Astrocyte (in vitro differentiated cells and primary cell): ENCODE measurements at regions not wholly inside any gene's neighbourhood (a gene's known extent, or its start where the extent isn't known, plus 50 kb on each side); places are given as distances from the start of the nearest gene placed in this dataset.

Experiments
- DNase-seq: peaks from one replicate; pipeline ENCODE4 v3.0.0-alpha.2; 2010; ENCODE audit warnings: low read depth
- FAIRE-seq: peaks from 2 replicates; lab custom pipeline; 2011; peaks lifted over from hg19 to GRCh38; lab: Jason Lieb, UNC
- H2AFZ ChIP-seq: 2 replicates; pipeline ENCODE4 v1.6.0; 2012; ENCODE audit warnings: low read depth, low read length, inconsistent platforms
- H3K27ac ChIP-seq: 2 replicates; pipeline ENCODE4 v1.5.1; 2011; ENCODE audit warnings: low read depth, low read length, inconsistent platforms
- H3K27me3 ChIP-seq: 2 replicates; pipeline ENCODE4 v1.6.0; 2011; ENCODE audit warnings: low read length, inconsistent platforms; ENCODE audit not compliant: insufficient read depth
- H3K36me3 ChIP-seq: 2 replicates; pipeline ENCODE4 v1.5.1; 2011; ENCODE audit warnings: low read length, inconsistent platforms; ENCODE audit not compliant: insufficient read depth
- H3K4me1 ChIP-seq: 2 replicates; pipeline ENCODE4 v1.5.1; 2011; ENCODE audit warnings: low read length, inconsistent platforms; ENCODE audit not compliant: insufficient read depth
- H3K4me2 ChIP-seq: 2 replicates; pipeline ENCODE4 v1.6.0; 2012; ENCODE audit warnings: low read length, inconsistent platforms
- H3K4me3 ChIP-seq: 2 replicates; pipeline ENCODE4 v1.5.1; 2011; ENCODE audit warnings: low read depth, mild to moderate bottlenecking, low read length, inconsistent platforms; ENCODE audit not compliant: insufficient read depth
- H3K79me2 ChIP-seq: 2 replicates; pipeline ENCODE4 v1.6.0; 2012; ENCODE audit warnings: mild to moderate bottlenecking, low read length, inconsistent platforms; ENCODE audit not compliant: insufficient read depth
- H3K9ac ChIP-seq: 2 replicates; pipeline ENCODE4 v1.6.0; 2012; ENCODE audit warnings: mild to moderate bottlenecking, low read length, inconsistent platforms
- H3K9me3 ChIP-seq: 2 replicates; pipeline ENCODE4 v1.5.1; 2012; ENCODE audit warnings: low read depth, mild to moderate bottlenecking, low read length, inconsistent platforms; ENCODE audit not compliant: insufficient read depth
- H4K20me1 ChIP-seq: 2 replicates; pipeline ENCODE4 v1.6.0; 2012; ENCODE audit warnings: low read length, inconsistent platforms; ENCODE audit not compliant: insufficient read depth
- H3K27ac Mint-ChIP-seq: one replicate; pipeline ENCODE4 v1.8.0; 2021; ENCODE audit warnings: mild to moderate bottlenecking, mixed read lengths; ENCODE audit not compliant: unreplicated experiment
- H3K27me3 Mint-ChIP-seq: one replicate; pipeline ENCODE4 v1.8.0; 2021; ENCODE audit warnings: low read depth, mixed read lengths; ENCODE audit not compliant: unreplicated experiment
- H3K36me3 Mint-ChIP-seq: one replicate; pipeline ENCODE4 v1.8.0; 2021; ENCODE audit warnings: low read depth, mixed read lengths; ENCODE audit not compliant: unreplicated experiment
- H3K4me1 Mint-ChIP-seq: one replicate; pipeline ENCODE4 v1.8.0; 2021; ENCODE audit warnings: low read depth, mixed read lengths; ENCODE audit not compliant: unreplicated experiment
- H3K4me3 Mint-ChIP-seq: one replicate; pipeline ENCODE4 v1.8.0; 2021; ENCODE audit warnings: mild to moderate bottlenecking, moderate library complexity, mixed read lengths; ENCODE audit not compliant: unreplicated experiment
- H3K9me3 Mint-ChIP-seq: one replicate; pipeline ENCODE4 v1.8.0; 2021; ENCODE audit warnings: mild to moderate bottlenecking, mixed read lengths; ENCODE audit not compliant: unreplicated experiment
- EZH2 ChIP-seq: IDR thresholded peaks from 2 replicates; pipeline ENCODE4 v1.6.1; 2012; ENCODE audit warnings: mild to moderate bottlenecking, low read length, inconsistent platforms; ENCODE audit not compliant: insufficient read depth
- TF ChIP-seq, protein P1 (sequence below): IDR thresholded peaks from 2 replicates; pipeline ENCODE4 v1.5.1; 2011; ENCODE audit warnings: low read depth, mild to moderate bottlenecking, inconsistent platforms, low read length, moderate library complexity; ENCODE audit not compliant: insufficient read depth

DNA sequence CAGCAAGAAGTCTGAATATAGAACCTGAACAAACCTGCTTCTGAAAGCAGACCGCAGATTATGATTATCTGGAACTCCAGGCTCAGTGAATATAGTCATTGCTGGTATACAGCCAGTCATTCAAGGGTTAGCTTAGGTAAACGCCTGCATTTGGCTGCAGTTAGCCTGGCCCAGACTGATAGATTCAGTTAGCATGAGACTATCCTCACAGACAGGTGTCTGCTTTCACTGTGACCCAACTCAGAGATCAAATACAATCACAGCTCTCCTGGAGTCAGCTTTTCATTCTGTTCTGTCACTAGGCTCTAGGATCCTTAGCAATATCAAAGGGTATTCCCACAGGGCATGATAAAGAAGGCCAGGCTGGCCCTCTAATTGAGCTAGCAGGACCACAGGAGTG is 138.6 kb upstream of the PLCXD3 start:
- peaks cover 14% of the 10 kb centered on the region for H3K4me1 ChIP-seq
- H2AFZ ChIP-seq: no peak overlapping the region
- DNase-seq: peak; percentile 57
- H3K79me2 ChIP-seq: no peaks in the 10 kb centered on the region
- H3K4me1 Mint-ChIP-seq: peaks cover 9% of the 10 kb centered on the region
- no peaks in the 10 kb centered on the region for H3K27me3 Mint-ChIP-seq
- H3K4me2 ChIP-seq: peak overlapping the region; percentile 32
- no peaks in the 10 kb centered on the region for H3K36me3 ChIP-seq
- H3K4me3 ChIP-seq: no peak overlapping the region
- peak overlapping the region; percentile 34 for H3K27ac Mint-ChIP-seq
- no peaks in the 10 kb centered on the region for H3K9me3 Mint-ChIP-seq
- TF ChIP-seq, protein P1, sequence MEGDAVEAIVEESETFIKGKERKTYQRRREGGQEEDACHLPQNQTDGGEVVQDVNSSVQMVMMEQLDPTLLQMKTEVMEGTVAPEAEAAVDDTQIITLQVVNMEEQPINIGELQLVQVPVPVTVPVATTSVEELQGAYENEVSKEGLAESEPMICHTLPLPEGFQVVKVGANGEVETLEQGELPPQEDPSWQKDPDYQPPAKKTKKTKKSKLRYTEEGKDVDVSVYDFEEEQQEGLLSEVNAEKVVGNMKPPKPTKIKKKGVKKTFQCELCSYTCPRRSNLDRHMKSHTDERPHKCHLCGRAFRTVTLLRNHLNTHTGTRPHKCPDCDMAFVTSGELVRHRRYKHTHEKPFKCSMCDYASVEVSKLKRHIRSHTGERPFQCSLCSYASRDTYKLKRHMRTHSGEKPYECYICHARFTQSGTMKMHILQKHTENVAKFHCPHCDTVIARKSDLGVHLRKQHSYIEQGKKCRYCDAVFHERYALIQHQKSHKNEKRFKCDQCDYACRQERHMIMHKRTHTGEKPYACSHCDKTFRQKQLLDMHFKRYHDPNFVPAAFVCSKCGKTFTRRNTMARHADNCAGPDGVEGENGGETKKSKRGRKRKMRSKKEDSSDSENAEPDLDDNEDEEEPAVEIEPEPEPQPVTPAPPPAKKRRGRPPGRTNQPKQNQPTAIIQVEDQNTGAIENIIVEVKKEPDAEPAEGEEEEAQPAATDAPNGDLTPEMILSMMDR: no peak
- no peak for TF ChIP-seq EZH2
- no peak for FAIRE-seq
- H3K27me3 ChIP-seq: no peaks in the 10 kb centered on the region
- H3K4me3 Mint-ChIP-seq: no peak overlapping the region
- no peaks in the 10 kb centered on the region for H3K36me3 Mint-ChIP-seq
- no peaks in the 10 kb centered on the region for H4K20me1 ChIP-seq
- no peaks in the 10 kb centered on the region for H3K9me3 ChIP-seq
- peak overlapping the region; percentile 37 for H3K27ac ChIP-seq
- H3K9ac ChIP-seq: no peak overlapping the region

DNA sequence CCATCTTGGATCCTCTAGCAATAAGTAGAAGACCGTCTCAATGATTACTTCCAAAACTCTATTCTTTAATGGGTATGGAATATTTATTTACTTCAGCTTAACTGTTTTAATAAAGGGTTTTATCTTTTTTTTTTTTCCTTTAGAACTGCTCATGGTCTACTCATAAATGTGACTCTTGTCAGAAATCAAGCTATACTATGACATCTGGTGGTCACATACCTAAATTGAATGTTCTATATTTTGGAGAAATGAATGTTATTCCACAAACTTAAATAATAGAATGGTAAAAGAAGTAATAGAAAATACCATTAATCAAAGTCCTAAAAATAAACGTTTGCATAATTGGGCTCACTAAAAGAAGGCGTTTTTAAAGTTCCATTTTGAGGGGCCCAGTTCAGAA is 131.2 kb upstream of the PLCXD3 start:
- Histone ChIP-seq H3K36me3 (no peaks in the 10 kb centered on the region), H3K79me2 (no peaks in the 10 kb centered on the region), H3K4me1 (no peaks in the 10 kb centered on the region), H3K27me3 (no peaks in the 10 kb centered on the region), H3K9ac (no peak overlapping the region), H3K27ac (no peak overlapping the region), H4K20me1 (no peaks in the 10 kb centered on the region), H3K9me3 (no peaks in the 10 kb centered on the region), H3K4me3 (no peak overlapping the region), H3K4me2 (no peak overlapping the region), H2AFZ (no peak overlapping the region)
- H3K27me3 Mint-ChIP-seq: no peaks in the 10 kb centered on the region
- FAIRE-seq (no peak), DNase-seq (no peak)
- H3K4me3 Mint-ChIP-seq: no peak overlapping the region
- H3K36me3 Mint-ChIP-seq: no peaks in the 10 kb centered on the region
- H3K4me1 Mint-ChIP-seq: peaks cover 5% of the 10 kb centered on the region
- H3K9me3 Mint-ChIP-seq: no peaks in the 10 kb centered on the region
- no peak overlapping the region for H3K27ac Mint-ChIP-seq
- TF ChIP-seq EZH2: no peak
- TF ChIP-seq, protein P1: no peak

- Mint-ChIP-seq H3K36me3 (no peaks in the 10 kb centered on the region), H3K27me3 (no peaks in the 10 kb centered on the region), H3K4me3 (no peak overlapping the region), H3K4me1 (peaks cover 5% of the 10 kb centered on the region), H3K27ac (no peak overlapping the region), H3K9me3 (no peaks in the 10 kb centered on the region)
- Histone ChIP-seq H3K9me3 (no peaks in the 10 kb centered on the region), H3K4me3 (no peak overlapping the region), H4K20me1 (no peaks in the 10 kb centered on the region), H3K9ac (no peak overlapping the region), H3K36me3 (no peaks in the 10 kb centered on the region), H3K27ac (no peak overlapping the region), H2AFZ (no peak overlapping the region), H3K27me3 (no peaks in the 10 kb centered on the region), H3K4me1 (no peaks in the 10 kb centered on the region), H3K79me2 (no peaks in the 10 kb centered on the region), H3K4me2 (no peak overlapping the region)
- DNase-seq (no peak), FAIRE-seq (no peak)
- TF ChIP-seq, protein P1: no peak
- TF ChIP-seq EZH2: no peak
Observed at GRCh38 chr5:41638685-41639084, 128.3 kb upstream of the PLCXD3 start.
